ENCODE measurements at regions not wholly inside any gene's neighbourhood (a gene's known extent, or its start where the extent isn't known, plus 50 kb on each side); places are given as distances from the start of the nearest gene placed in this dataset.

- H3K9me3 ChIP-seq, result no peaks in the 10 kb centered on the region
- no peak for TF ChIP-seq EP300 (IDR thresholded peaks at IDR 0.05; ENCODE audit: borderline replicate concordance in 1 of 2, low read depth in 1 of 2, low read length in 1 of 2)
- no peak for TF ChIP-seq NFIC (IDR thresholded peaks at IDR 0.05; ENCODE audit: borderline replicate concordance)
- TF ChIP-seq TCF12 (IDR thresholded peaks at IDR 0.05), result no peak
- TF ChIP-seq FOSL2 (IDR thresholded peaks at IDR 0.05; ENCODE audit: borderline replicate concordance, low read depth), result no peak
- no peak for TF ChIP-seq ZBTB33 (IDR thresholded peaks at IDR 0.05; ENCODE audit: borderline replicate concordance, low read depth)
- TF ChIP-seq NRF1 (IDR thresholded peaks at IDR 0.05; ENCODE audit: low read depth, low read length), result no peak
- TF ChIP-seq EZH2phosphoT487 (IDR thresholded peaks at IDR 0.05; ENCODE audit: borderline replicate concordance, low read depth), result no peak
- TF ChIP-seq CTCF (IDR thresholded peaks at IDR 0.05), result no peak
- TF ChIP-seq, protein P1, sequence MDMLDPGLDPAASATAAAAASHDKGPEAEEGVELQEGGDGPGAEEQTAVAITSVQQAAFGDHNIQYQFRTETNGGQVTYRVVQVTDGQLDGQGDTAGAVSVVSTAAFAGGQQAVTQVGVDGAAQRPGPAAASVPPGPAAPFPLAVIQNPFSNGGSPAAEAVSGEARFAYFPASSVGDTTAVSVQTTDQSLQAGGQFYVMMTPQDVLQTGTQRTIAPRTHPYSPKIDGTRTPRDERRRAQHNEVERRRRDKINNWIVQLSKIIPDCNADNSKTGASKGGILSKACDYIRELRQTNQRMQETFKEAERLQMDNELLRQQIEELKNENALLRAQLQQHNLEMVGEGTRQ (IDR thresholded peaks at IDR 0.05; ENCODE audit: borderline replicate concordance, low read depth, low read length), result no peak
- TF ChIP-seq JUND (IDR thresholded peaks at IDR 0.05), result no peak
- H3K4me2 ChIP-seq, result no peak overlapping the region
- no peaks in the 10 kb centered on the region for H3K9me2 ChIP-seq
- H3K79me2 ChIP-seq (ENCODE audit: insufficient read depth), result no peaks in the 10 kb centered on the region
- H3K27me3 ChIP-seq (ENCODE audit: insufficient read depth), result no peaks in the 10 kb centered on the region
- no peaks in the 10 kb centered on the region for H3K4me1 ChIP-seq (ENCODE audit: control insufficient read depth in 1 of 2, insufficient read depth in 2 of 2, low read depth in 1 of 2, low read length in 1 of 2)
- H3K4me3 ChIP-seq (ENCODE audit: low read depth in 2 of 2, low read length in 1 of 2), result no peak overlapping the region
- H3F3A ChIP-seq (replicated peaks; ENCODE audit: insufficient read depth), result no peaks in the 10 kb centered on the region
- CTCF ChIA-PET, result interaction anchor here (1.0 kb wide), 1 partner anchor 31 kb away, joined by 3 read pairs; no protein-coding TSS in a partner anchor
- DNase-seq, result no peak
- no peak overlapping the region for H3K27ac ChIP-seq (ENCODE audit: low read depth in 2 of 2, low read length in 1 of 2)
- H3K9ac ChIP-seq, result no peak overlapping the region
- H2AFZ ChIP-seq (ENCODE audit: low read depth), result no peak overlapping the region
- no peaks in the 10 kb centered on the region for H4K20me1 ChIP-seq (ENCODE audit: insufficient read depth)
- H3K36me3 ChIP-seq (replicated peaks in 1 of 2; ENCODE audit: control insufficient read depth in 1 of 2, insufficient read depth in 2 of 2, low read length in 1 of 2), result no peaks in the 10 kb centered on the region
- 7% methylated on average over 7 of the region's 7 CpGs for WGBS (ENCODE audit: low lambda C conversion rate)
- POLR2A ChIA-PET, result no interaction called here
These were observed 376.0 kb upstream of the ONECUT1 start for GRCh38 chr15:53165988-53166683.

- CTCF ChIA-PET, result no interaction called here
- no peak for TF ChIP-seq RXRA (IDR thresholded peaks at IDR 0.05; ENCODE audit: borderline replicate concordance, low read depth)
- no peak for TF ChIP-seq USF1 (IDR thresholded peaks at IDR 0.05; ENCODE audit: borderline replicate concordance, low read depth)
- TF ChIP-seq RAD21 (IDR thresholded peaks at IDR 0.05; ENCODE audit: low read length), result no peak
- TF ChIP-seq CHD2 (IDR thresholded peaks at IDR 0.05; ENCODE audit: low read length, partially characterized antibody), result no peak
- TF ChIP-seq MAX (IDR thresholded peaks at IDR 0.05; ENCODE audit: low read depth), result no peak
- TF ChIP-seq RCOR1 (IDR thresholded peaks at IDR 0.05; ENCODE audit: low read length), result no peak
- TF ChIP-seq REST (IDR thresholded peaks at IDR 0.05; ENCODE audit: low read depth, low read length), result no peak
These were observed 370.1 kb upstream of the ONECUT1 start for GRCh38 chr15:53160092-53160704.

More at GRCh38 chr15:53160092-53160704, 370.1 kb upstream of the ONECUT1 start:
- DNase-seq, result no peak
- POLR2A ChIA-PET, result no interaction called here
- Histone ChIP-seq H3K4me1 (ENCODE audit: control insufficient read depth in 1 of 2, insufficient read depth in 2 of 2, low read depth in 1 of 2, low read length in 1 of 2) (no peaks in the 10 kb centered on the region; a peak in 1 of 4 replicates), H3K9me3 (no peaks in the 10 kb centered on the region), H3K79me2 (ENCODE audit: insufficient read depth) (no peaks in the 10 kb centered on the region), H3K9me2 (no peaks in the 10 kb centered on the region), H3F3A (replicated peaks; ENCODE audit: insufficient read depth) (no peaks in the 10 kb centered on the region), H3K4me3 (ENCODE audit: low read depth in 2 of 2, low read length in 1 of 2) (no peak overlapping the region), H3K36me3 (replicated peaks in 1 of 2; ENCODE audit: control insufficient read depth in 1 of 2, insufficient read depth in 2 of 2, low read length in 1 of 2) (no peaks in the 10 kb centered on the region), H3K4me2 (no peak overlapping the region), H2AFZ (ENCODE audit: low read depth) (no peak overlapping the region), H3K27me3 (ENCODE audit: insufficient read depth) (no peaks in the 10 kb centered on the region), H3K27ac (ENCODE audit: low read depth in 2 of 2, low read length in 1 of 2) (no peak overlapping the region), H3K9ac (no peak overlapping the region), H4K20me1 (ENCODE audit: insufficient read depth) (no peaks in the 10 kb centered on the region)
- WGBS (ENCODE audit: low lambda C conversion rate), result 5% methylated on average over 3 of the region's 3 CpGs

All from SK-N-SH (cell line).